Posterior vena cava (tissue), 2 donors: ENCODE measurements at regions not wholly inside any gene's neighbourhood (a gene's known extent, or its start where the extent isn't known, plus 50 kb on each side); places are given as distances from the start of the nearest gene placed in this dataset.
"Not testable (repeated sequence)": the region's sequence is repeated elsewhere in the genome, so short reads cannot be mapped to it uniquely, and the experiment has no call there.

Experiments used
- DNase-seq: peaks from one replicate; pipeline ENCODE4 v3.0.0-alpha.2; 2020; ENCODE audit warnings: low spot score
- intact Hi-C, 2 donors: fragments of 100-400 bp; cut with DNase I; formaldehyde crosslinking; loops; one replicate each; pipeline versions ENCODE4 v1.14.1 to v1.14.2; 2022 to 2023
- donor health status: DM: yes; HTN: yes; CAD: no.
- donor health status: DM: yes; HTN: yes; CAD: no.

DNA sequence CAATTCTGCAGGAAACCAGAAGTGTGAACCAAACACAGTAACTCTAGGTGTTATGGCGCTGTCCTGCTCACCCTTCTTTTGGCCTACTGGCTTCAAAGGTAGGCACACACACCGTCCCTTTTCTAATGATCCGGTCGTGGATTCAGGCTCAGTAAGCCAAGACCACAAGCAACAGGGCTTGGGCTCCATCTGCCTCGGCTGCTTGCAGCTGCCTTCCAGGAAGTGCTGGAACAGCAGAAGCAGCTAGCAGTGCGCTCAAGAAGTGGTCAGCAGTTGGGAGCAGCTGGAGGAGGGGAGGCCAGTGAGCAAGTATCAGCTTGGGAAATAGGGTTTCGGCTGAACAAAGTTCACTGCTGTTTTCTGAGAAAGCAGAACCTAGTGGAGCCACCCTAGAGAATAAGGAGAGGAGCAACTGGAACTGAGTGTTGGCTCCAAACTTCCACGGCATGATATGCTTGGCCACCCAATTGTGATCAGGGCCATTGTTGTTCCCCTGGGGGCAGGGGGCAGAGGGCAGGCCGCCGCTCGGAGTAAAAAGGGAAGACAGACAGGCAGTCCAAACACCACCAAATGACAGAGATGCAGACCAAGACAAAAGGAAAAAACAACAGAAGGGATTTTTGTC is 173.4 kb downstream of the TOMM20 start:
- intact Hi-C loops: no loop called here
- DNase-seq: peak; percentile 93

DNA sequence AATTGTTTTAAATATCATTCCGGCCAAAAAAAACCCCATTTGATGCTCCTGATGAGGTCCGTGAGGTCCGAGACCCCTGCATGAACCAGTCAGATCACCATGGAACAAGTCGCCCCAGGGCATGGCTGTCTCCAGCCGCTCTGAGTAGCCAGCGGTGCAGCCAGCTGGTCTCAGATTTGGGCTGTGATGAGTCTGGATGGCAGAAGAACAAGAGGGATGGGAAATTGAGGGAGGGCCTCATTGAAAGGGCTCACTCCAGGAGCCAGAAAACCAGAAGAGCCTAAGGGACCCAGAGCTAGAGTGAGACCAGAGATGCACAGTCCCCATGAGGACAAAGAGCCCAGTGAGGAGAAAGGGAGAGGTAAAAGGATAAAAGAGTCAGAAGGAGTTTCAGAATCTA is 174.0 kb downstream of the TOMM20 start:
- no peak for DNase-seq
- intact Hi-C loops: no loop called here

DNA sequence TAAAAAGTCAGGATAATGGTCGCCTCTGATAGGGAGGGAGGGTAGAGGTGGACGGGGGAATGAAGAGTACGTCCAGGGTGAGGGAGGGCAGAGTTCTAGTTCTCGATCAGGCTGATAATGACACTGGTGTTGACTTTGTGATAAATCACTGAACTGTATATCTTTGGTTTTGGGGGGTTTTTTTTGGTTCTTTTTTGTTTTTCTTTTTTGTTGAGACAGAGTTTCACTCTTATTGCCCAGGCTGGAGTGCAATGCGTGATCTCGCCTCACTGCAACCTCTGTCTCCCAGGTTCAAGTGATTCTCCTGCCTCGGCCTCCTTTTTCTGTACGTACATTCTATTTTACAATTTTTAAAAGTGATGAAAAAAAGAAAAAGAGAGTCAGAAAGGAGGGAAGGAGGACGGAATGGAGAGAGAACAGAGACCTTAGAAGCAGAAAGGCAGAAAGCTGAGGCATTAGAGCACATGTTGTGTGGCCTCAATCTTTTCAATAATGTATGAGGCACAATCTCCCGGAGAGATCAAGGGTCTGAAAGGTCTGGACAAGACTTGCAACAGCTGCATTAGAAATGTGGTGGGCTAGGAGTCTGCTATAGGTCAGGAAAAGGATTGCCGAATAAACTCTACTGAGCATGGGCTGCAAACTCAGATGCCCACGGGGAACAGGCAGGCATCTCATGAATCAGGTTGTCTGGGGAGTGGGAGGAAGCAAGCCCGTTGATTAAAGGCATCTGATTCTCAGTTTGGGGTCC is 174.8 kb downstream of the TOMM20 start:
- intact Hi-C loops: no loop called here
- no peak for DNase-seq

DNA sequence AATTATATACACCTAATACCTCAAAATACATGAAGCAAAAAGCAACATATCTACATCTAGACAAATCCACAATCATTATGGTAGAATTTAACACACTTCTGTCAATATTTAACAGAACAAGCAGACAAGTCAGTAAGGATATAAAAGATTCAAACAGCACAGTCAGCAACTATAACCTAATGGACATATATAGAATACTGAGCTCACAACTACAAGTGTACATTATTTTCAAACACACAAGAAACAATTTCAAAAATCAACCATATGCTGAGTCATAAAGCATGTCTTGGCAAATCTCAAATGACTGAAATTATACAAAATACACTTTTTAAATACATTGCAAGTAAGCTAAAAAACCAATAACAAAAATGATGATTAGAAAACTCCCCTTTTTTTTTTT is 178.0 kb downstream of the TOMM20 start:
- no peak for DNase-seq
- intact Hi-C loops: no loop called here

DNA sequence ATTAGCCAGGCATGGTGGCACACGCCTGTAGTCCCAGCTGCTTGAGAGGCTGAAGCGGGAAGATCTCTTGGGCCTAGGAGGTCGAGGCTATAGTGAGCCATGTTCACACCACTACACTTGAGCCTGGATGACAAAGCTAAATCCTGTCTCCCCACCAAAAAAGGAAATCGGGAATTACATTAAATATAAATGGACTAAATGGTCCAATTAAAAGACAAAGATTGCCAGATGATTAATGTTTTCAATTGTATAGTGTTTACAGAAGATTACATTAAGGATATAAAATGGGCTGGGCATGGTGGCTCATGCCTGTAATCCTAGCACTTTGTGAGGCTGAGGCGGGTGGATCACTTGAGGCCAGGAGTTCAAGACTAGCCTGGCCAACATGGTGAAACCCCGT is 179.1 kb downstream of the TOMM20 start:
- DNase-seq, intact Hi-C loops: not testable (repeated sequence)

DNA sequence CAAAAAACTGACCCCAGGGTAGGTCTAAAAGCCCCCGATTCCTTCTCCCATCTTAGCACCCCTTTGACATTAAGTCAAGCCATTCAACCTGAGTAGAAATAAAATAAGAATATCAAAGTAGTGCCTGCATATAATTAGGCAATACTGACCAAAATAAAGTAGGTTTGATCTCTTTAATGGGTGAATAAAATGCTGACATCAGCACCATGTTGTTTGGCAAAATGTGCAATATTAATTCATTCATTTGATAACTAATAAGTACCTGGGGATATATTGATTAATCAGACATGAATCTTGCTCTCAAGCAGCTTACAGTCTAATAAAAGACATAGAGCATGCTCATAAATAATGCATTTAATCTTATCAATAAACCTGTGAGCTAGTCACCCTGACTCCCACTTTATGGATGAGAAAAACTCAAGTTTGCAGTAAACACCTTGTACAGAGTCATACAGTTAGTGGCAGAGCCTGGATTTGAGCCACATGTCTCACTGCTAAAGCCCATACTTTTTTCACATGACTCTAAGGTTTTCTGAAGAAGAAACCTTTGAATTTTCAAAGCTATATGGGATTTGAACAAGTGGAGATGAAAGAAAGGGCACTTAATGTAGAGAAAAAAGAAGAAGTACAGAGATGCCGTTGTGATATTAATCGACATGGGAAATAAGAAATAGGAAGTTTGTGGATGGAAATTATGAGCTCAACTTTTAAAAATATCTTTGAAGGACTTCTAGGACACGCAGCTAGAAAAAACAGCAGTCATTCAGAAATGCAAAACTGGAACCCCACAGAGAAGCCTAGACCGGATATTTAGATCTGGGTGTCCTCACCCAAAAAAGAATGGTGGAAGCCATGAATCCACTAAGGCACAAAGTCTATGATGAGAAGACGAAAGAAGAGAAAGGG is 183.9 kb downstream of the TOMM20 start:
- intact Hi-C loops: no loop called here
- DNase-seq: no peak

DNA sequence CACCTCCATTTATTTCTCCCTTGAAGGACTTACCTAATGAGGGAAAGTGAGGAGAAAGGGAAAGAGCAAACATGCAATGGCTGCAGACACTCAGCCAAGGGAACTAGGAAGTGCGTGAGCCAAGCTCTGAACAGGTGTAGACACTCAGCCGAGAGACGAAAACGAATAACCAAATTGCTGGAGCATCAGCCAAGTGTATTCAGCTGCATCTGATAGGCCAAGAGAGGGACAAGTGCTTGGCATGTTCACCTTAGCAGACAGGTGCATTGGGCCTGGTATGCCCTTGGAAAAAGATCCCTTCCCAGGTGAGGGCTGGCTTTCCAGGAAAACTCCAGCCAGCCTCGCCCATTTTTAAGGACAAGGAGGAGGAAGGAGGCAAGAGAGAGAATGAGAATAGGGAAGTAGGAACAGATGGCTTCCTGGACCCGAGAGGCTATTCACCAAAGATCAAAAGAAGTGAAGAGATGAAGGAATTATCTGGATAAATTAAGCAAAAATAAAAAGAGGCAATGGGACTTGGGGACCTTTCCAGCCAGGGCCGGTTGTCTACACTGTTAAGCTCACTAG is 184.7 kb downstream of the TOMM20 start:
- DNase-seq: no peak
- intact Hi-C loops: no loop called here

DNA sequence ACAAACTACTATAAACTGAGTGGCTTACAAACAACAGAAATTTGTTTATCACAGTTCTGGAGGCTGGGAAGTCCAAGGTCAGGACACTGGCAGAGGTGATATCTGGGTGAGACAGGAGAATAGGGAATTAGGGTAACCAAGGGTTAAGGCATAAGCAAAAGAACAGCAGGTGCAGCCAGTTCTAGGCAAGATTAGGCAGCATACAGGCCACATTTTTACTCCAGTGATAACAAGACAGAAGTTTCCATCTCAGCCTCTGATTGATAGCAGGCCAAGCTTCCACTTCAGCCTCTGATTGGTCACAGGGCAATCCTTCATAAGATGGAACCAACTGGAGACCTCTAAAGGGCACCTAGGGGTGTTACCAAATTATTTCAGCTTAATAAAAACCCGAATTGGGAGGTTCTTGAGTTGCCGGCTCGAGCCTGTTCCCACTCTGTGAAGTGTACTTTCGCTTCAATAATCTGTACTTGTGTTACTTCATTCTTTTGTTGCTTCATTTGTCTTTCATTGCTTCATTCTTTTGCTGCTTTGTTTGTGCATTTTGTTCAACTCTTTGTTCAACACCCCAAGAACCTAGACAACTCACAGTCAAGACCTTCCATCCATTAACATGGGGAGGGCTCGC is 185.6 kb downstream of the TOMM20 start:
- DNase-seq: no peak
- intact Hi-C loops: no loop called here

DNA sequence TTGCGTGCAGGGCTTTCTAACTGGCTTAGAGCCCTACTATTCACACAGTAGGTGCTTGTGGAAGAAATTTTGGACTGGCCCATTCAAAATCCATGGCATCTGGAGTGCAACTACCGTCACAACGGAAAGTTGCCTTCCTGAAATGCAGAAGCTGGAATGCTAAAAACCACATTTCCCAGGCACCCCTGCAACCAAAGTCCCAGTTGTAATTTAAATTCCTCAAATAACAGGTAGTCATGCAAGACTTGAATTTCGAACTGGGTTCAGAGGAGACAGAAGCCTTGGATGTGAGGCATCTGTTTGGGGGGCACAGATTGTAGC is 186.7 kb downstream of the TOMM20 start:
- no peak for DNase-seq
- intact Hi-C loops: no loop called here

DNA sequence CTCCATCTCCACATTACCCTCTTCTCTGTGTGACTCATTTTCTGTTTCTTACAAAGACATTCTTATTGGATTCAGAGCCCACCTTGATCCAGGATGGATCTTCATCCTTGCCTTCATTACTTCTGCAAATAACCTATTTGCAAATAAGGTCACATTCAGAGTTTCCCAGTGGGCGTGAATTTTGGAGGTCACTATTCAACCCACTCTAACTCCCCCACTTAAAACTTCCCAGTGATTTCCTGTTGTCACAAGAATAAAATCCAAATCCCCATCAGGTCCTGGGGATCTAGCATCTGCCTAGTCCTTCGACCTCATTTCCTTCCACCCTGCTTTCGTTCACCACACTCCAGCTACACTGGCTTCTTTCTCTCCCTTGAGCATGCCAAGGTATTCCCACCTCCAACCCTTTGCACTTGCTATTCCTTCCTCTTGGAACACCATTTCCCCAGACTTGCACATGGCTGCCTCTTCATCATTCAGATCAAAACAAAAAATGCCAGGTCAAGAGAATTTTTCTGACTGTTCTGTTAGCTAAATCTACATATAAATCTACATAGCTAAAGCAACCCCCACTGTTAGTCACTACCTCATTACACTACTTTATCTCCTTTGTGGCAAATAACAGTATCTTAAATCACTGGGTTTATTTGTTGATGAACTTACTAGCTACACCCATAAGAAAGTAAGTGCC is 187.2 kb downstream of the TOMM20 start:
- intact Hi-C loops: no loop called here

DNA sequence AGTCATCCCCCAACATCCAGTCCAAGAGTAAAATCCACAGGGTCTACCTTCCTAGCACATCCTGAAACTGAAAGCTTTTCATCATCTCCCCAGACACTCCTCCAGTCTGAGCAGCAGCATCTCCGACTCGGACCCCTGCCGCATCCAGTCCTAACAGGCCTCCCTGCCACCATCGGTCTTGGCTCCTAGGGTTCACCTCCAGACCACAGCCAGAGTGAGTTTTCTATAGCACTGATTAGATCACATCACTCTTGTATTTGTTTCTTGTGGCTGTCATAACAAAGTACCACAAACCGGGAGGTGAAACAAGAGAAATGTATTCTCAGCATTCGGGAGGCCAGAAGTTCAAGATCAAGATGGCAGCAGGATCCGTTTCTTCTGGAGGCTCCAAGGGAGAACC is 187.8 kb downstream of the TOMM20 start:
- intact Hi-C loops: no loop called here
- DNase-seq: no peak

More for the DNA sequence above, 187.2 kb downstream of the TOMM20 start:
- no peak for DNase-seq

DNA sequence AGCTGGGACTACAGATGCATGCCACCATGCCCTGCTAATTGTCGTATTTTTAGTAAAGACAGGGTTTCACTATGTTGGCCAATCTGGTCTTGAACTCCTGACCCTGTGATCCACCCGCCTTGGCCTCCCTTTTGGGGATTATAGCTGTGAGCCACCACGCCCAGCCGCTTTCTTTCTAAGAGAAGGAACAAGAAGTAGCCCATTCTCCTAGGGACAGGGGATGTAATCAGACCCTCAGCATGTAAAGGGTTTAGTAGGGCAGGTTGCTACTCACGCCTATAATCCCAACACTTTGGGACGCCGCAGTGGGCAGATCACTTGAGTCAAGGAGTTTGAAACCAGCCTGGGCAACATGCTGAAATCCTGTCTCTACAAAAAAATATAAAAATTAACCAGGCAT is 189.7 kb downstream of the TOMM20 start:
- intact Hi-C loops: loop anchor here in 1 of 2 donors (1.0 kb wide), 1 partner anchor 63 kb away; no protein-coding TSS in a partner anchor

DNA sequence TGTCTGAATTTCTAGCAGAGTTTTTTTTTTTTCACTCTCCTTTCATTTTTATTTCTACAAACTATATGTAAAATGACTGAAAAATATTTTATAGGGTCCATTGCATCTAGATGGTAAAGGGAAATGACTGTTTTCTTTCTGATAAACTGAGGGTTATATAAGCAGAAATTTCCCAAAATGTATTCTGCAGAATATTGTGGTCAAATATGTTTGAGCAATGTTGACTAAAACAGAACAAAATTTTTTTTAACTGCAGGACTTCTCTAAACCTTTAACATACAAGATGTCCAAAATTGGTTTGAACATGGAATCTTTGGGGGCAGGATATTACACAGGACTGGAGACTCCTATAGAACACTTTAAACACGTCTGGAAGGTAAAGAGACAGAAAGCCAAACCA is 190.5 kb downstream of the TOMM20 start:
- intact Hi-C loops: no loop called here
- DNase-seq: no peak

More for the DNA sequence above, 189.7 kb downstream of the TOMM20 start:
- no peak for DNase-seq

DNA sequence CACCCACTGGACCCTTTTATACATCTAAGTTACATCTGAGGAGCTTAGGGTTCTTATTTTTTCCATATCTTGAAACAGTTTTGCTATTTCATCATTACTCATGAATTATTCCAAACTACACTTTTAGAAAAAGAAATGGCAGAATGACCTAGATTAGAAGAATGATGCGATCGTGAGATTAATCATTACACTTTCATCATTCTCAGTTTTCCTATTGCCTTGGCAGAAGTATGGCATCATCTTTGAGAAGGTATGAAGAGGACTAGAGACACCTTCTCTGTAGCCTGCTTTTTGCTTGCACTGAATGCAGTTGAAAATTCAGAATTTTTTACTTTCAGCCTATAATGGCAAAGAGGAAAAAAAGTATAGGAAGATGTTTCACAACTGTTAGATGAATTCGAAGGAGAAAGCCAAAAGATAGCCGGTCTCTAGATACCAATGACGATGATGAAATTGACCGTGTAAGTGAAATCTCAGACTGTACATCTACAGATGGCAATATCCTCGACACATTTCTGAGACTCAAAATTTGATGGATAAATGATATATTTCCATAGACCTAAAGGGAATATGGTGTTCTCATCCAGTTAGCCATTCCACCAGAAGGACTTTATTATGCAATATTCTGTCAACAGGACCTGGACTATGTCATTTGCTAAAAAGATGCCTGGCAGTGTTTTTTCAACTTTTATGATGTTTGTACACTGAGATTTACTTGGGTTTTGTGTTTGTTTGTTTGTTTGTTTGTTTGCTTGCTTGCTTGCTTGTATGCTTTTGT is 191.8 kb downstream of the TOMM20 start:
- intact Hi-C loops: no loop called here
- DNase-seq: no peak

DNA sequence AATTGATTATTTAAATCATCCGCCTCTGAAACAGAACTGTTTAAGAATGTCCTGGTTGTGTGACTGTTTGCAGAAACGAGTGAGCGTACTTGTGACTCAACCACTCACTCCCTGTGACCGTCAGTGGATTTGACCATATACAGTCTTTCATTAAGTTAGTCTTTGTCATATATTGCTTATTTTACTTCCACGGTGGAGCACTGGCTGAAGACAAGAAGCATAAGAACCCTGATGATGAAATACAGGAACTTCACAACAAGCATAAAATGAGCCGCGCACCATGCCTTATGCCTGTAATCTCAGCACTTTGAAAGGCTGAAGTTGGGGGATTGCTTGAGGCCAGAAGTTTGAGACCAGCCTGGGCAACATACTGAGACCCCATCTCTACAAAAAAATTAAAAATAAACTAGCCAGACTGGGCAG is 194.0 kb downstream of the TOMM20 start:
- no peak for DNase-seq
- intact Hi-C loops: no loop called here

DNA sequence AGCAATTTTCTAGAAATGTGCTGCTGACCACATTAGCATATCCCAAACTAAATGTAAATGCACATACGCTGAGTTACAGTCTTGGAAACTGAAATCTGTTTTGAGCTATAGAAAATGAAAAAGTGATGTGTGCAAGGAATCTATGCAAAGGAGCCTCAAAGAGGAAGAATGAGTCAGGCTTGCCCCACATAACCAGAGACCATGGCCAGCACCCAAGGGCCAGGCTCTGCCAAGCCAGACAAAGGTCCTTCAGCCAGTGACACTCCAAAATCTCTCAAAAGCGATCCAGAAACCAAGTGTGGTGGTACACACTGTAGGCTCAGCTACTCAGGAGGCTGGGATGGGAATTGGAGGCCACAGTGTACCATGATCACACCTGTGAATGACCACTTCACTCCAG is 195.2 kb downstream of the TOMM20 start:
- intact Hi-C loops: no loop called here
- peak; percentile 91 for DNase-seq

DNA sequence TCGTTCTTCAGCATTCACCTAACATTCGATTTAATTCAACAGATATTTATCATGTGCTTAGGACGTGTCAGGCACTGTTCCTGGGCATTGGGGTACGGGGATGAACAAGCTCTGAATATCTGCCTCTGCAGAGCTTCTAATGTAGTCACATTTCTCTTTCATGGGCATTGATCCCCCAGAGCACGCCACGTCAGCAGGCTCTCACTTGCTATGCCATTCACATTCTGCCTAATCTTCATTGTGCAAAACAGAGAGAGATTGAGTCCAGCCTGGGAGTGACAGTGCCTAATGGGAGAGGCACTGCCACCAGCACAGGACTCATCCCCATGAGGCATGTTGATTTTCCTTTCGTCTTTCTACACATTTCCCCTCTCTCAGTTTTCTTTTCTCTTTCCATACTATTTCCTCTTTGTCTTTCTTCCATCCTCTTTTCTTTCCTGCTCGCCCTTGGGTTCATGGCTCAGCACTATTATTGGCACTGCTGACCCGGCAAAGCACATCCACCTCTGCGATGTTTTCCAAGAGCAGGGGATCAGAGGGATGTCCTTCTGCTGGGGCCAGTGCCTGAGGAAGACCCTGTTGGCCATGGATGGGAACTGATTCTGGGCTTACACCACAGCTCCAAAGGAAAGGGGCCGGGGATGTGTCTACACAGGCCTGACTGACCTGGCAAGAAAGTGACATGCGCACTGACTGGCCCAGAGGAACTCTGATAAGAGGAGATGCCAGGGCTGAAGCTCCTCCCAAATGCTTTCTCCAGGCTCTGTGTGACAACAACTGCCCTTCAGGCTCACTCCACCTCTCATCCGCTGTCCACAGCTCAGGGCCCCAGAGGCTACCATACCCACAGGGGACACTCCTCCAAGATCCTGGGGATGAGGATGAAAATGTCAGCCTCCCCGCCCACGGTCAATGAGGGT is 195.9 kb downstream of the TOMM20 start:
- no peak for DNase-seq
- intact Hi-C loops: no loop called here
